DMS53 treated with DMSO at 0.1 percent for 48 hours (cell line): ENCODE measurements at regions not wholly inside any gene's neighbourhood (a gene's known extent, or its start where the extent isn't known, plus 50 kb on each side); places are given as distances from the start of the nearest gene placed in this dataset.
"Not testable (repeated sequence)": the region's sequence is repeated elsewhere in the genome, so short reads cannot be mapped to it uniquely, and the experiment has no call there.

Source experiments
- DNase-seq: peaks from one replicate; lab custom pipeline; 2025; ENCODE audit not compliant: unreplicated experiment; lab: John Stamatoyannopoulos, UW

GRCh38 chr4:42824278-42824977 is 68.1 kb upstream of the GRXCR1 start:
- peak; percentile 59 for DNase-seq

- no peak for DNase-seq
These were observed 71.3 kb upstream of the GRXCR1 start for GRCh38 chr4:42821230-42821629.

GRCh38 chr4:42819863-42820514 is 72.5 kb upstream of the GRXCR1 start:
- DNase-seq: no peak

- no peak for DNase-seq
These were observed 74.6 kb upstream of the GRXCR1 start for GRCh38 chr4:42817913-42818312.

- DNase-seq: no peak
These were observed 75.6 kb upstream of the GRXCR1 start for GRCh38 chr4:42816880-42817400.

- DNase-seq: no peak
These were observed 76.2 kb upstream of the GRXCR1 start for GRCh38 chr4:42816189-42816879.

GRCh38 chr4:42809419-42810084 is 83.0 kb upstream of the GRXCR1 start:
- no peak for DNase-seq

GRCh38 chr4:42806303-42806835 is 86.1 kb upstream of the GRXCR1 start:
- DNase-seq: no peak

- no peak for DNase-seq
These were observed 103.4 kb upstream of the GRXCR1 start for GRCh38 chr4:42789041-42789567.

- DNase-seq: no peak
These were observed 105.4 kb upstream of the GRXCR1 start for GRCh38 chr4:42787079-42787463.

- no peak for DNase-seq
These were observed 106.0 kb upstream of the GRXCR1 start for GRCh38 chr4:42786350-42787078.

- no peak for DNase-seq
These were observed 106.7 kb upstream of the GRXCR1 start for GRCh38 chr4:42785817-42786216.

GRCh38 chr4:42781315-42781714 is 111.2 kb upstream of the GRXCR1 start:
- no peak for DNase-seq

GRCh38 chr4:42778349-42778748 is 114.2 kb upstream of the GRXCR1 start:
- DNase-seq: no peak

- no peak for DNase-seq
These were observed 111.3 kb upstream of the ATP8A1 start for GRCh38 chr4:42768125-42768748.

- DNase-seq: no peak
These were observed 110.8 kb upstream of the ATP8A1 start for GRCh38 chr4:42767669-42768068.

GRCh38 chr4:42761804-42762203 is 104.9 kb upstream of the ATP8A1 start:
- no peak for DNase-seq

- DNase-seq: not testable (repeated sequence)
These were observed 98.1 kb upstream of the ATP8A1 start for GRCh38 chr4:42754965-42755364.

GRCh38 chr4:42751587-42751986 is 94.7 kb upstream of the ATP8A1 start:
- DNase-seq: no peak

- DNase-seq: no peak
These were observed 94.0 kb upstream of the ATP8A1 start for GRCh38 chr4:42750856-42751255.
